Activated T-helper 1 cell treated with anti-CD3 and anti-CD28 coated beads, Interleukin-12 subunit alpha, Interleukin-12 subunit beta, Interleukin-2, Interleukin-4 antibody, amounts not matched to agents 30 ng/mL and 10 ng/mL and 1 ng/mL, durations not matched to agents 14 hours and 24 hours and 36 hours (primary cell): ENCODE measurements at regions not wholly inside any gene's neighbourhood (a gene's known extent, or its start where the extent isn't known, plus 50 kb on each side); places are given as distances from the start of the nearest gene placed in this dataset.
"Not testable (repeated sequence)": the region's sequence is repeated elsewhere in the genome, so short reads cannot be mapped to it uniquely, and the experiment has no call there.

Experiments
- DNase-seq: peaks from one replicate; pipeline ENCODE4 v3.0.0; 2021; ENCODE audit warnings: low spot score
- H3K27ac Mint-ChIP-seq: one replicate; pipeline ENCODE4 v1.8.0; 2021; ENCODE audit warnings: mild to moderate bottlenecking, mixed read lengths
- H3K27me3 Mint-ChIP-seq: one replicate; pipeline ENCODE4 v1.8.0; 2022; ENCODE audit warnings: mild to moderate bottlenecking, moderate library complexity, mixed read lengths; ENCODE audit not compliant: insufficient read depth
- H3K36me3 Mint-ChIP-seq: one replicate; pipeline ENCODE4 v1.8.0; 2021; ENCODE audit warnings: low read depth, mixed read lengths
- H3K4me1 Mint-ChIP-seq: one replicate; pipeline ENCODE4 v1.8.0; 2021; ENCODE audit warnings: low read depth, mixed read lengths
- H3K4me3 Mint-ChIP-seq: one replicate; pipeline ENCODE4 v1.8.0; 2021; ENCODE audit warnings: mild to moderate bottlenecking, moderate library complexity, mixed read lengths
- H3K9me3 Mint-ChIP-seq: one replicate; pipeline ENCODE4 v1.8.0; 2021; ENCODE audit warnings: mixed read lengths
- intact Hi-C: fragments of 100-400 bp; cut with micrococcal nuclease; formaldehyde crosslinking; loops from one replicate; pipeline ENCODE4 v1.15.1; 2024

- DNase-seq = no peak
- no peaks in the 10 kb centered on the region for H3K36me3 Mint-ChIP-seq
- no peak overlapping the region for H3K4me3 Mint-ChIP-seq
- H3K4me1 Mint-ChIP-seq = no peaks in the 10 kb centered on the region
- H3K9me3 Mint-ChIP-seq = peaks cover 20% of the 10 kb centered on the region
- intact Hi-C loops = no loop called here
- H3K27ac Mint-ChIP-seq = no peak overlapping the region
- H3K27me3 Mint-ChIP-seq = no peaks in the 10 kb centered on the region
Measured at GRCh38 chr21:19022978-19023377, 619.4 kb upstream of the TMPRSS15 start.

- Mint-ChIP-seq H3K36me3 (no peaks in the 10 kb centered on the region), H3K27ac (no peak overlapping the region), H3K4me1 (no peaks in the 10 kb centered on the region), H3K9me3 (peaks cover 31% of the 10 kb centered on the region), H3K4me3 (no peak overlapping the region), H3K27me3 (no peaks in the 10 kb centered on the region)
- intact Hi-C loops = no loop called here
- no peak for DNase-seq
Measured at GRCh38 chr21:19026911-19027310, 623.3 kb upstream of the TMPRSS15 start.

- no peak for DNase-seq
- no peak overlapping the region for H3K4me3 Mint-ChIP-seq
- peaks cover 43% of the 10 kb centered on the region for H3K9me3 Mint-ChIP-seq
- no peaks in the 10 kb centered on the region for H3K27me3 Mint-ChIP-seq
- intact Hi-C loops = no loop called here
- H3K4me1 Mint-ChIP-seq = no peaks in the 10 kb centered on the region
- H3K27ac Mint-ChIP-seq = no peak overlapping the region
- H3K36me3 Mint-ChIP-seq = no peaks in the 10 kb centered on the region
Measured at GRCh38 chr21:19029816-19030215, 626.2 kb upstream of the TMPRSS15 start.

GRCh38 chr21:19031953-19032352, 628.4 kb upstream of the TMPRSS15 start:
- Mint-ChIP-seq H3K27me3 (no peaks in the 10 kb centered on the region), H3K9me3 (peaks cover 40% of the 10 kb centered on the region), H3K36me3 (no peaks in the 10 kb centered on the region), H3K27ac (no peak overlapping the region), H3K4me1 (no peaks in the 10 kb centered on the region), H3K4me3 (no peak overlapping the region)
- intact Hi-C loops = no loop called here
- no peak for DNase-seq

- H3K36me3 Mint-ChIP-seq = no peaks in the 10 kb centered on the region
- H3K27me3 Mint-ChIP-seq = no peaks in the 10 kb centered on the region
- H3K4me1 Mint-ChIP-seq = no peaks in the 10 kb centered on the region
- H3K9me3 Mint-ChIP-seq = peaks cover 41% of the 10 kb centered on the region
- intact Hi-C loops = no loop called here
- no peak for DNase-seq
- H3K27ac Mint-ChIP-seq = no peak overlapping the region
- no peak overlapping the region for H3K4me3 Mint-ChIP-seq
Measured at GRCh38 chr21:19034041-19034440, 630.5 kb upstream of the TMPRSS15 start.

GRCh38 chr21:19034560-19034959, 631.0 kb upstream of the TMPRSS15 start:
- intact Hi-C loops = no loop called here
- no peaks in the 10 kb centered on the region for H3K4me1 Mint-ChIP-seq
- H3K9me3 Mint-ChIP-seq = peaks cover 38% of the 10 kb centered on the region
- H3K27ac Mint-ChIP-seq = no peak overlapping the region
- H3K4me3 Mint-ChIP-seq = no peak overlapping the region
- no peak for DNase-seq
- H3K36me3 Mint-ChIP-seq = no peaks in the 10 kb centered on the region
- no peaks in the 10 kb centered on the region for H3K27me3 Mint-ChIP-seq

GRCh38 chr21:19045876-19046275, 642.3 kb upstream of the TMPRSS15 start:
- Mint-ChIP-seq H3K27me3 (no peaks in the 10 kb centered on the region), H3K27ac (no peak overlapping the region), H3K4me3 (no peak overlapping the region), H3K9me3 (peaks cover 25% of the 10 kb centered on the region), H3K36me3 (no peaks in the 10 kb centered on the region), H3K4me1 (no peaks in the 10 kb centered on the region)
- DNase-seq = no peak
- intact Hi-C loops = no loop called here

GRCh38 chr21:19048098-19048672, 644.6 kb upstream of the TMPRSS15 start:
- DNase-seq = no peak
- no peaks in the 10 kb centered on the region for H3K4me1 Mint-ChIP-seq
- no peak overlapping the region for H3K27ac Mint-ChIP-seq
- H3K36me3 Mint-ChIP-seq = no peaks in the 10 kb centered on the region
- H3K27me3 Mint-ChIP-seq = no peaks in the 10 kb centered on the region
- no peak overlapping the region for H3K4me3 Mint-ChIP-seq
- intact Hi-C loops = no loop called here
- peaks cover 30% of the 10 kb centered on the region for H3K9me3 Mint-ChIP-seq

- no peaks in the 10 kb centered on the region for H3K27me3 Mint-ChIP-seq
- intact Hi-C loops = no loop called here
- no peaks in the 10 kb centered on the region for H3K4me1 Mint-ChIP-seq
- H3K9me3 Mint-ChIP-seq = peaks cover 26% of the 10 kb centered on the region
- no peak overlapping the region for H3K27ac Mint-ChIP-seq
- no peak for DNase-seq
- H3K4me3 Mint-ChIP-seq = no peak overlapping the region
- H3K36me3 Mint-ChIP-seq = no peaks in the 10 kb centered on the region
Measured at GRCh38 chr21:19049567-19049966, 646.0 kb upstream of the TMPRSS15 start.

GRCh38 chr21:19065164-19065563, 661.6 kb upstream of the TMPRSS15 start:
- no peak for DNase-seq
- Mint-ChIP-seq H3K9me3 (peaks cover 19% of the 10 kb centered on the region), H3K27ac (no peak overlapping the region), H3K4me3 (no peak overlapping the region), H3K27me3 (no peaks in the 10 kb centered on the region), H3K36me3 (no peaks in the 10 kb centered on the region), H3K4me1 (no peaks in the 10 kb centered on the region)
- intact Hi-C loops = no loop called here

GRCh38 chr21:19076031-19076430, 672.4 kb upstream of the TMPRSS15 start:
- no peaks in the 10 kb centered on the region for H3K27me3 Mint-ChIP-seq
- H3K36me3 Mint-ChIP-seq = no peaks in the 10 kb centered on the region
- peaks cover 33% of the 10 kb centered on the region for H3K9me3 Mint-ChIP-seq
- DNase-seq = no peak
- intact Hi-C loops = no loop called here
- H3K4me3 Mint-ChIP-seq = no peak overlapping the region
- H3K27ac Mint-ChIP-seq = no peak overlapping the region
- H3K4me1 Mint-ChIP-seq = no peaks in the 10 kb centered on the region

GRCh38 chr21:19109694-19110093, 706.1 kb upstream of the TMPRSS15 start:
- intact Hi-C loops = no loop called here
- Mint-ChIP-seq H3K9me3 (peaks cover 21% of the 10 kb centered on the region), H3K27ac (no peak overlapping the region), H3K4me1 (no peaks in the 10 kb centered on the region), H3K36me3 (no peaks in the 10 kb centered on the region), H3K27me3 (no peaks in the 10 kb centered on the region), H3K4me3 (no peak overlapping the region)
- no peak for DNase-seq

GRCh38 chr21:19119259-19119658, 715.7 kb upstream of the TMPRSS15 start:
- H3K36me3 Mint-ChIP-seq, H3K27ac Mint-ChIP-seq, DNase-seq, intact Hi-C loops, H3K4me3 Mint-ChIP-seq, H3K4me1 Mint-ChIP-seq, H3K27me3 Mint-ChIP-seq: not testable (repeated sequence)
- peaks cover 40% of the 10 kb centered on the region for H3K9me3 Mint-ChIP-seq

GRCh38 chr21:19120591-19120990, 717.0 kb upstream of the TMPRSS15 start:
- Mint-ChIP-seq H3K27me3 (no peaks in the 10 kb centered on the region), H3K27ac (no peak overlapping the region), H3K9me3 (peaks cover 42% of the 10 kb centered on the region), H3K36me3 (no peaks in the 10 kb centered on the region), H3K4me3 (no peak overlapping the region), H3K4me1 (no peaks in the 10 kb centered on the region)
- no peak for DNase-seq
- intact Hi-C loops = no loop called here
